GM06990 (cell line): ENCODE measurements at regions not wholly inside any gene's neighbourhood (a gene's known extent, or its start where the extent isn't known, plus 50 kb on each side); places are given as distances from the start of the nearest gene placed in this dataset.

Experiments used
- DNase-seq: peaks from one replicate; pipeline ENCODE4 v3.0.0-alpha.2; 2011; ENCODE audit not compliant: insufficient read length; ENCODE audit errors: extremely low read depth
- H3K27me3 ChIP-seq: replicated peaks from 2 replicates; pipeline ENCODE4 v1.6.0; 2011; ENCODE audit warnings: low read length; ENCODE audit not compliant: control insufficient read depth, insufficient read depth
- H3K36me3 ChIP-seq: 2 replicates; pipeline ENCODE4 v1.5.1; 2011; ENCODE audit warnings: low read length; ENCODE audit not compliant: control insufficient read depth, insufficient read depth
- H3K4me3 ChIP-seq: replicated peaks from 2 replicates; pipeline ENCODE4 v1.5.1; 2011; ENCODE audit warnings: low read depth, mild to moderate bottlenecking, control low read depth, low read length
- TF ChIP-seq, protein P1 (sequence below): IDR thresholded peaks from 2 replicates; pipeline ENCODE4 v1.5.1; 2011; ENCODE audit warnings: low read length, control low read depth, mild to moderate bottlenecking, inconsistent platforms; ENCODE audit not compliant: insufficient read depth, poor library complexity, severe bottlenecking

DNA sequence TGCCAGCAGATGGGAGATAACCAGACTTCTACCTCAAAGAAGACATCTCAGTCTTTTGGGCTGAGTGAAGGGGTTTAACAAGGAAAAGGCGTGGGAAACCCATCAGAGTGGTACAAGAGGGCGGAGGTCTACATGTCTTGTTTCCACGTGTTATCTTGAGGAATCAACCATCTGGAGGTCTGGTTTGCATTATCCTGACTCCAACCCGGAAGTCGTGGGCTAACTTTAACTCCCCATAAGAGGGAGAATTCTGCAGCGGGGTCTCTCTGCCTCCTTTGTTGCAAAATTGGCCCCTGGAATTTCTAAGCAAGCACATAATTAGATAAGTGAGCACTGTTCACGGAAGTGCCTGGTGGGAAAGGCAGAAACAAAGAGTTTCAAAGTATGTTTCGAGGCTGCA is 398.7 kb upstream of the C16orf82 start:
- DNase-seq = no peak
- TF ChIP-seq, protein P1, sequence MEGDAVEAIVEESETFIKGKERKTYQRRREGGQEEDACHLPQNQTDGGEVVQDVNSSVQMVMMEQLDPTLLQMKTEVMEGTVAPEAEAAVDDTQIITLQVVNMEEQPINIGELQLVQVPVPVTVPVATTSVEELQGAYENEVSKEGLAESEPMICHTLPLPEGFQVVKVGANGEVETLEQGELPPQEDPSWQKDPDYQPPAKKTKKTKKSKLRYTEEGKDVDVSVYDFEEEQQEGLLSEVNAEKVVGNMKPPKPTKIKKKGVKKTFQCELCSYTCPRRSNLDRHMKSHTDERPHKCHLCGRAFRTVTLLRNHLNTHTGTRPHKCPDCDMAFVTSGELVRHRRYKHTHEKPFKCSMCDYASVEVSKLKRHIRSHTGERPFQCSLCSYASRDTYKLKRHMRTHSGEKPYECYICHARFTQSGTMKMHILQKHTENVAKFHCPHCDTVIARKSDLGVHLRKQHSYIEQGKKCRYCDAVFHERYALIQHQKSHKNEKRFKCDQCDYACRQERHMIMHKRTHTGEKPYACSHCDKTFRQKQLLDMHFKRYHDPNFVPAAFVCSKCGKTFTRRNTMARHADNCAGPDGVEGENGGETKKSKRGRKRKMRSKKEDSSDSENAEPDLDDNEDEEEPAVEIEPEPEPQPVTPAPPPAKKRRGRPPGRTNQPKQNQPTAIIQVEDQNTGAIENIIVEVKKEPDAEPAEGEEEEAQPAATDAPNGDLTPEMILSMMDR = no peak
- no peaks in the 10 kb centered on the region for H3K27me3 ChIP-seq
- no peaks in the 10 kb centered on the region for H3K36me3 ChIP-seq
- no peak overlapping the region for H3K4me3 ChIP-seq

DNA sequence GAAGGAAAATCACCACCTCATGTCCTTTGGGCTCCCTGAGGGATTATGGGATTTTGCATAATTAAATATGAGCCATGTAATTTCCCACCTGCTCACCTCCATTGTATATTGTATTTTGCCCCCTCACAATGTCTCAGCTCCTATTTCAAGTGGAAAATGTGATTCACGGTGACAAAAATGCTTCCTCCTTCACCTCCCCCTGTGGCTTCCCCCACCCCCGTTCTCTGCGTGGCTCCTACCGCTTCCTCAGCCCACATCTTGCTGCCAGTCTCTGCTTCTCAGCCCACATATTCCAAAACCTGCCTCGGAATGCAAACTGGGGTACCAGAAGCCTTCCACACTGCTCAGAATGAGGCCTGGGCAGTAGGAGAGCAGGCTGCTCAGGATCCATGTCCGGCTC is 394.5 kb upstream of the C16orf82 start:
- Histone ChIP-seq H3K4me3 (no peak overlapping the region), H3K36me3 (no peaks in the 10 kb centered on the region), H3K27me3 (no peaks in the 10 kb centered on the region)
- DNase-seq = no peak
- TF ChIP-seq, protein P1 = no peak

DNA sequence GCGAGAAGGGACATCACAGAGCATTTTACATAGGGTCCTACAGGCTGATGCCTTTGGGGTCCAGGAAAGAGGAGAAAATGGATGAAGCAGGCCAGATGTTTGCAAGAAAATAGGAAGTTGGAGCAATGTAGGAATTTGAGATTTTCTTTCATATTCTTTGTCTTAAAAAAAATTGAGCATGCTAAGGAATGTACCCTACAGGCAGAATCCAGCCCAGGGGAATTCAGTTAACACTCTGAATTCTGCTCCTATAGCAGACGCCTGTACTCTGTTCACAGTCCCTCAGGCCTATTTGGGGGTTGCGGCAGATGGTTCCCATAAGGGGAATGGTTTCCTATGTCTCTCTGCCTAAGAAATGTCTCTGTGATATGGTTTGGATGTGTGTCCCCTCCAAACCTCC is 393.7 kb upstream of the C16orf82 start:
- H3K4me3 ChIP-seq = no peak overlapping the region
- DNase-seq = no peak
- H3K36me3 ChIP-seq = no peaks in the 10 kb centered on the region
- TF ChIP-seq, protein P1 = no peak
- H3K27me3 ChIP-seq = no peaks in the 10 kb centered on the region

DNA sequence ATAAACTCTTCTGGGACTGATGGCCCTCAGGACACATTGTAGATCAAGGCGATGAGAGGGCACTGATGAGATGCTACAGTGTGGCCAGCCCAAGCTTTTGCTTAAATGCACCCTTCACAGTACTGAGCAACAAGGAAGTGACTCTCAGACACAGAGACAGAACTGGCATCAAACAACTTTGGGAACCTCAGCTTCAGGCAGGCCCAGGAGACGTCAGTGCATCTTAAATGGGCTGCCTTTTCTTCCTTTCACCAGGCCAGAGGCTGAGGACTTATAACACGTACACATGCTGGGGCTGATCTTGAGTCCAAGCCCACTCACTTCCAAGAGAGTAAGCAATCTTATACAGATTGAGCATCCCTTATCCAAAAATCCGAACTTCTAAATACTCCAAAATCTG is 386.1 kb upstream of the C16orf82 start:
- TF ChIP-seq, protein P1 = no peak
- no peak for DNase-seq
- H3K36me3 ChIP-seq = no peaks in the 10 kb centered on the region
- no peaks in the 10 kb centered on the region for H3K27me3 ChIP-seq
- no peak overlapping the region for H3K4me3 ChIP-seq

DNA sequence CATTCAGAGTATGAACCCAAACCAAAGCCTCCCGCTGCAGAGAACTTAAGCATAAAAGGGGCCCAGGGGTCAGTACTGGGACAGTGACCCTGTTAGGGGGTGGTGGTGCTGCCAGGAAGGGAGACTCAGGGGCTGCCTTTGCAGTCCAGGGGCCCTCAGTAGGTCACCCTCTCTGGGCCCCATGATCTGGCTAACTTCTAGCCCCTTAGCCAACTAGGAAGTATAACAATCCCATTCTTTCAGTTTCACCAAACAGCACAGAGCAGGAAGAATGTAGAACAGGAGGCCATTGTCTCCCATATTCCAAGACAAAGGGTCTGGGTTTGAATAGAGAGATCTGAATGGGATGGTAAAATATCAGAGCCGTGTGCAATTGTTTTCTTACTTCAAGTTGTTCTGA is 378.6 kb upstream of the C16orf82 start:
- no peaks in the 10 kb centered on the region for H3K36me3 ChIP-seq
- DNase-seq = no peak

DNA sequence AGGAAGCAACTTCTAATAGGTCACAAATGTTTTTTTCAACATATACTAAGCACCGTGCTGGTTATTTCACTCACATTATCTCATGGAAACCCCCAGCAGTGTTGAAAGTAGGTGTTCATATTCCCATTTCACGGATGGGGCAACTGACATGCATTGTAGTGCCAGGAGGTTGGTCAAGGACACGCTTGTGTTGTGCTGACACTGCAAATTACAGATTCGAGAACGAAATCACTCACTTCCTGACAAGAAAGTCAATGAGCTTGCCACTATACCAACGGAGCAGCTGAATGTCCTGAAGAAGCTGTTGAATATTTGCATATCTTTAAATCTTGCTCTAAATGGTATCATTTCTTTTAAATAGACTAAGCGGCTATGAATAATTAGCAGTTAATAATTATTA is 378.0 kb upstream of the C16orf82 start:
- no peak overlapping the region for H3K4me3 ChIP-seq
- H3K27me3 ChIP-seq = no peaks in the 10 kb centered on the region
- DNase-seq = no peak
- TF ChIP-seq, protein P1 = no peak
- H3K36me3 ChIP-seq = no peaks in the 10 kb centered on the region

More for the DNA sequence above, 378.6 kb upstream of the C16orf82 start:
- Histone ChIP-seq H3K4me3 (no peak overlapping the region), H3K27me3 (no peaks in the 10 kb centered on the region)
- TF ChIP-seq, protein P1 = no peak
